H1 (cell line): ENCODE measurements at regions not wholly inside any gene's neighbourhood (a gene's known extent, or its start where the extent isn't known, plus 50 kb on each side); places are given as distances from the start of the nearest gene placed in this dataset.

ENCODE experiments used
- CTCF ChIA-PET: fragments of 300-600 bp; sonication (Branson Sonifier 250); formaldehyde crosslinking; loops from one replicate; lab custom pipeline; 2021; ENCODE audit not compliant: partially characterized antibody; lab: Charles Lee
- POLR2A ChIA-PET: fragments of 300-600 bp; sonication (Branson Sonifier 250); formaldehyde crosslinking; loops from one replicate; lab custom pipeline; 2021; ENCODE audit warnings: inconsistent platforms; ENCODE audit not compliant: partially characterized antibody; lab: Charles Lee
- DNase-seq, 2 experiments: peaks; one replicate each; pipeline versions ENCODE4 v3.0.0 to v3.0.0-alpha.2; 2010 to 2022; ENCODE audit warnings: low spot score in 2 of 2, low read depth in 1 of 2, mixed read lengths in 1 of 2
- FAIRE-seq: peaks from 2 replicates; lab custom pipeline; 2011; peaks lifted over from hg19 to GRCh38; lab: Jason Lieb, UNC
- H2AFZ ChIP-seq: 2 replicates; pipeline ENCODE4 v1.8.1; 2012; ENCODE audit warnings: low read length, inconsistent platforms
- H2AK5ac ChIP-seq: 2 replicates; pipeline ENCODE4 v1.6.1; 2013; ENCODE audit warnings: low read depth, low read length
- H2BK120ac ChIP-seq: replicated peaks from 2 replicates; pipeline ENCODE3; 2013; ENCODE audit warnings: low read depth, low read length, inconsistent platforms
- H2BK12ac ChIP-seq: 2 replicates; pipeline ENCODE4 v1.6.1; 2013; ENCODE audit warnings: low read depth, low read length
- H2BK15ac ChIP-seq: 2 replicates; pipeline ENCODE4 v1.6.1; 2013; ENCODE audit warnings: low read length
- H2BK20ac ChIP-seq: 2 replicates; pipeline ENCODE4 v1.6.1; 2013; ENCODE audit warnings: low read length
- H2BK5ac ChIP-seq: 2 replicates; pipeline ENCODE4 v1.6.1; 2013; ENCODE audit warnings: low read depth, low read length
- H3K14ac ChIP-seq: 2 replicates; pipeline ENCODE4 v1.6.1; 2013; ENCODE audit warnings: inconsistent platforms; ENCODE audit not compliant: insufficient read length
- H3K18ac ChIP-seq: 2 replicates; pipeline ENCODE4 v1.6.1; 2013; ENCODE audit warnings: low read length; ENCODE audit errors: extremely low read depth
- H3K23ac ChIP-seq: 2 replicates; pipeline ENCODE4 v1.6.1; 2013; ENCODE audit warnings: inconsistent platforms; ENCODE audit not compliant: insufficient read length
- H3K23me2 ChIP-seq: 2 replicates; pipeline ENCODE4 v1.6.1; 2013; ENCODE audit warnings: low read depth, low read length
- H3K27ac ChIP-seq: 2 replicates; pipeline ENCODE4 v1.6.1; 2011; ENCODE audit warnings: low read depth, low read length, inconsistent platforms
- H3K27me3 ChIP-seq, 4 experiments: replicated peaks in 1 of 4; 1 replicate in 1 of 4; 2 replicates in 3 of 4; pipeline versions ENCODE4 v1.6.1 to v1.8.1; 2011 to 2013; ENCODE audit warnings: low read length in 3 of 4, mild to moderate bottlenecking in 3 of 4, inconsistent platforms in 2 of 4, mixed read lengths in 2 of 4, moderate library complexity in 1 of 4; ENCODE audit not compliant: control insufficient read depth in 3 of 4, insufficient read depth in 3 of 4; ENCODE audit errors: extremely low read depth in 1 of 4
- H3K36me3 ChIP-seq, 4 experiments: 2 replicates each; pipeline versions ENCODE4 v1.6.1 to v1.8.1; 2011 to 2013; ENCODE audit warnings: mild to moderate bottlenecking in 4 of 4, low read length in 3 of 4, moderate library complexity in 2 of 4, control low read depth in 1 of 4, inconsistent platforms in 1 of 4; ENCODE audit not compliant: insufficient read depth in 4 of 4, control insufficient read depth in 2 of 4
- H3K4ac ChIP-seq: replicated peaks from 2 replicates; pipeline ENCODE3; 2013; ENCODE audit warnings: low read length, low read depth, mixed read lengths, inconsistent platforms; ENCODE audit not compliant: insufficient read length
- H3K4me1 ChIP-seq, 4 experiments: replicated peaks in 1 of 4; 1 replicate in 1 of 4; 2 replicates in 3 of 4; pipeline versions ENCODE4 v1.6.1 to v1.8.1; 2011 to 2013; ENCODE audit warnings: low read length in 3 of 4, inconsistent platforms in 2 of 4, mixed read lengths in 1 of 4; ENCODE audit not compliant: insufficient read depth in 4 of 4, control insufficient read depth in 3 of 4
- H3K4me2 ChIP-seq, 2 experiments: 2 replicates each; pipeline versions ENCODE4 v1.6.1 to v1.8.1; 2011 to 2013; ENCODE audit warnings: low read depth in 2 of 2, low read length in 2 of 2, control low read depth in 1 of 2, inconsistent platforms in 1 of 2, mild to moderate bottlenecking in 1 of 2; ENCODE audit not compliant: insufficient read depth in 1 of 2
- H3K4me3 ChIP-seq, 4 experiments: fragments of 200-600, 300-600 bp in 1 of 4; sonication (generic), shearing (Covaris generic), sonication (Bioruptor Twin) in 1 of 4; 2 replicates each; pipeline versions ENCODE4 v1.5.1 to v1.8.1; 2011 to 2016; ENCODE audit warnings: low read length in 4 of 4, low read depth in 3 of 4, control low read depth in 2 of 4, inconsistent platforms in 2 of 4, mild to moderate bottlenecking in 2 of 4, mixed read lengths in 1 of 4, moderate library complexity in 1 of 4; ENCODE audit not compliant: insufficient read depth in 2 of 4; ENCODE audit errors: extremely low read depth in 1 of 4
- H3K56ac ChIP-seq: replicated peaks from 2 replicates; pipeline ENCODE3; 2013; ENCODE audit warnings: low read depth, mild to moderate bottlenecking, mixed read lengths, low read length, inconsistent platforms; ENCODE audit not compliant: insufficient read length
- H3K79me1 ChIP-seq: 2 replicates; pipeline ENCODE4 v1.6.1; 2013; ENCODE audit warnings: low read depth, low read length, control low read depth
- H3K79me2 ChIP-seq, 2 experiments: 2 replicates each; pipeline versions ENCODE4 v1.6.1 to v1.8.1; 2012 to 2013; ENCODE audit warnings: low read length in 2 of 2, mild to moderate bottlenecking in 2 of 2, inconsistent platforms in 1 of 2; ENCODE audit not compliant: insufficient read depth in 2 of 2, control insufficient read depth in 1 of 2
- H3K9ac ChIP-seq, 4 experiments: replicated peaks in 1 of 4; 1 replicate in 1 of 4; 2 replicates in 3 of 4; pipeline versions ENCODE4 v1.6.1 to v1.8.1; 2011 to 2013; ENCODE audit warnings: low read depth in 3 of 4, low read length in 3 of 4, control low read depth in 2 of 4, mild to moderate bottlenecking in 2 of 4, moderate library complexity in 2 of 4, inconsistent platforms in 1 of 4; ENCODE audit errors: extremely low read depth in 1 of 4
- H3K9me3 ChIP-seq, 2 experiments: 2 replicates each; pipeline versions ENCODE4 v1.6.1 to v1.8.1; 2012 to 2013; ENCODE audit warnings: mild to moderate bottlenecking in 2 of 2, moderate library complexity in 2 of 2, control low read depth in 1 of 2, inconsistent platforms in 1 of 2, low read depth in 1 of 2, low read length in 1 of 2, mixed read lengths in 1 of 2; ENCODE audit not compliant: insufficient read depth in 2 of 2
- H4K20me1 ChIP-seq, 2 experiments: replicated peaks in 1 of 2; 2 replicates each; pipeline versions ENCODE3 to v1.8.1; 2011 to 2013; ENCODE audit warnings: inconsistent platforms in 2 of 2, low read length in 2 of 2, mild to moderate bottlenecking in 1 of 2; ENCODE audit not compliant: insufficient read depth in 2 of 2, control insufficient read depth in 1 of 2
- H4K5ac ChIP-seq: 2 replicates; pipeline ENCODE4 v1.6.1; 2013; ENCODE audit warnings: low read length, low read depth, mixed read lengths, inconsistent platforms; ENCODE audit not compliant: insufficient read length
- H4K8ac ChIP-seq: 2 replicates; pipeline ENCODE4 v1.8.0; 2013; ENCODE audit warnings: mild to moderate bottlenecking, moderate library complexity, low read length, inconsistent platforms; ENCODE audit not compliant: insufficient read depth; ENCODE audit errors: extremely low read depth
- H4K91ac ChIP-seq: replicated peaks from 2 replicates; pipeline ENCODE3; 2013; ENCODE audit warnings: low read length, mixed read lengths, inconsistent platforms; ENCODE audit not compliant: insufficient read length
- EGR1 ChIP-seq: IDR thresholded peaks from 2 replicates; pipeline ENCODE4 v1.6.1; 2011; ENCODE audit warnings: low read depth, low read length, borderline replicate concordance
- EZH2 ChIP-seq: fragments of 200-600 bp; sonication (generic); IDR thresholded peaks from 2 replicates; pipeline ENCODE4 v1.7.1; 2012; ENCODE audit warnings: low read depth, mild to moderate bottlenecking, moderate library complexity, low read length, inconsistent platforms; ENCODE audit not compliant: severe bottlenecking
- GABPA ChIP-seq: IDR thresholded peaks from 2 replicates; pipeline ENCODE4 v1.6.1; 2011; ENCODE audit warnings: mild to moderate bottlenecking, low read length, moderate library complexity, borderline replicate concordance; ENCODE audit not compliant: insufficient read depth
- JUN ChIP-seq: IDR thresholded peaks from 2 replicates; pipeline ENCODE4 v1.6.1; 2011; ENCODE audit warnings: low read depth, mild to moderate bottlenecking, improper control_type of control experiment, low read length
- KDM1A ChIP-seq: fragments of 200-600, 300-600 bp; sonication (generic); IDR thresholded peaks from 2 replicates; pipeline ENCODE4 v1.7.1; 2016; ENCODE audit warnings: mild to moderate bottlenecking, low read length, borderline replicate concordance
- KDM4A ChIP-seq: IDR thresholded peaks from one replicate; pipeline ENCODE4 v1.7.1; 2012; ENCODE audit warnings: low read depth, mild to moderate bottlenecking, moderate library complexity, low read length, inconsistent platforms; ENCODE audit not compliant: severe bottlenecking
- POLR2AphosphoS5 ChIP-seq: IDR thresholded peaks from 2 replicates; pipeline ENCODE4 v1.6.1; 2011; ENCODE audit warnings: low read depth, low read length
- RNF2 ChIP-seq: fragments of 200-900, 300-1000 bp; sonication (generic); IDR thresholded peaks from 2 replicates; pipeline ENCODE4 v1.7.1; 2016; ENCODE audit warnings: borderline replicate concordance, low read depth, mild to moderate bottlenecking, antibody characterized with exemption, low read length; ENCODE audit not compliant: poor library complexity, severe bottlenecking; ENCODE audit errors: missing control alignments
- SP2 ChIP-seq: IDR thresholded peaks from 2 replicates; pipeline ENCODE4 v1.6.1; 2012; ENCODE audit warnings: mild to moderate bottlenecking, low read length, inconsistent platforms
- TF ChIP-seq, protein P1 (sequence below): IDR thresholded peaks from 2 replicates; pipeline ENCODE4 v1.6.1; 2012; ENCODE audit warnings: inconsistent platforms
- TF ChIP-seq, protein P2 (sequence below): IDR thresholded peaks from 2 replicates; pipeline ENCODE4 v1.6.1; 2012; ENCODE audit warnings: inconsistent platforms
- TF ChIP-seq, protein P3 (sequence below), 3 experiments: IDR thresholded peaks; 1 replicate in 2 of 3; 2 replicates in 1 of 3; pipeline versions ENCODE4 v1.5.1 to v1.6.1; 2011; ENCODE audit warnings: low read length in 3 of 3, mild to moderate bottlenecking in 3 of 3, inconsistent platforms in 2 of 3, low read depth in 1 of 3, moderate library complexity in 1 of 3; ENCODE audit not compliant: insufficient read depth in 1 of 3; ENCODE audit errors: control extremely low read depth in 1 of 3

DNA sequence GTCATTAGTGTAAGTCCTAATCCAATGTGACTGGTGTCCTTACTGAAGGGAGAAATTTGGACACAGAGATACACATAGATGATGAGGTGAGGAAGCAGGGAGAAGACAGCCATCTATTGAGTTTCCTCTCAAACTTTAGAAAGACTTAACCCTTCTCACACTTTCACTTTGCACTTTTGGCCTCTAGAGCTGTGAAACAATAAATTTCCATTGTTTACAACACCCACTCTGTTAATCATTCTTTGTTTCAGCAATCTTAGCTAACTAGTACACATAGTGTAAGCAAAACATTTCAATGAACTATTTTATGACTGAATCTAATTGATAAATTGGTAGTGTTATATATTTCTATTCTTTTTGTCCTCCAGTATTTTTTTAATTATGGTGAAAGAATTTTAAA, 1092.8 kb upstream of the POT1 start:
- ChIA-PET POLR2A (no interaction called here), CTCF (no interaction called here)
- no peak overlapping the region for H2AFZ ChIP-seq
- H3K27ac ChIP-seq = no peak overlapping the region
- H2BK15ac ChIP-seq = no peak overlapping the region
- H3K27me3 ChIP-seq = no peaks in the 10 kb centered on the region
- no peak overlapping the region for H3K18ac ChIP-seq
- no peak overlapping the region for H4K8ac ChIP-seq
- H3K56ac ChIP-seq = no peak overlapping the region
- no peak overlapping the region for H3K4me2 ChIP-seq
- DNase-seq (no peak), FAIRE-seq (no peak)
- no peaks in the 10 kb centered on the region for H3K36me3 ChIP-seq
- H3K79me1 ChIP-seq = no peaks in the 10 kb centered on the region
- no peak overlapping the region for H4K91ac ChIP-seq
- H2BK12ac ChIP-seq = no peak overlapping the region
- H3K4me1 ChIP-seq = no peaks in the 10 kb centered on the region; a peak in 1 of 7 replicates
- H3K79me2 ChIP-seq = no peaks in the 10 kb centered on the region
- H3K4me3 ChIP-seq = no peak overlapping the region
- no peak overlapping the region for H3K9ac ChIP-seq
- no peak overlapping the region for H2BK120ac ChIP-seq
- no peak overlapping the region for H2BK5ac ChIP-seq
- no peaks in the 10 kb centered on the region for H3K23me2 ChIP-seq
- H4K20me1 ChIP-seq = no peaks in the 10 kb centered on the region
- H3K23ac ChIP-seq = no peak overlapping the region
- no peaks in the 10 kb centered on the region for H3K9me3 ChIP-seq
- H3K14ac ChIP-seq = no peak overlapping the region
- H3K4ac ChIP-seq = no peak overlapping the region
- H4K5ac ChIP-seq = no peak overlapping the region
- H2AK5ac ChIP-seq = no peak overlapping the region
- no peak overlapping the region for H2BK20ac ChIP-seq
- TF ChIP-seq RNF2 (no peak), POLR2AphosphoS5 (no peak), KDM1A (no peak), KDM4A (no peak), GABPA (no peak), SP2 (no peak), EGR1 (no peak), JUN (no peak), EZH2 (no peak)
- TF ChIP-seq, protein P1, sequence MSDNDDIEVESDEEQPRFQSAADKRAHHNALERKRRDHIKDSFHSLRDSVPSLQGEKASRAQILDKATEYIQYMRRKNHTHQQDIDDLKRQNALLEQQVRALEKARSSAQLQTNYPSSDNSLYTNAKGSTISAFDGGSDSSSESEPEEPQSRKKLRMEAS = no peak
- TF ChIP-seq, protein P2, sequence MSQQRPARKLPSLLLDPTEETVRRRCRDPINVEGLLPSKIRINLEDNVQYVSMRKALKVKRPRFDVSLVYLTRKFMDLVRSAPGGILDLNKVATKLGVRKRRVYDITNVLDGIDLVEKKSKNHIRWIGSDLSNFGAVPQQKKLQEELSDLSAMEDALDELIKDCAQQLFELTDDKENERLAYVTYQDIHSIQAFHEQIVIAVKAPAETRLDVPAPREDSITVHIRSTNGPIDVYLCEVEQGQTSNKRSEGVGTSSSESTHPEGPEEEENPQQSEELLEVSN = no peak
- TF ChIP-seq, protein P3, sequence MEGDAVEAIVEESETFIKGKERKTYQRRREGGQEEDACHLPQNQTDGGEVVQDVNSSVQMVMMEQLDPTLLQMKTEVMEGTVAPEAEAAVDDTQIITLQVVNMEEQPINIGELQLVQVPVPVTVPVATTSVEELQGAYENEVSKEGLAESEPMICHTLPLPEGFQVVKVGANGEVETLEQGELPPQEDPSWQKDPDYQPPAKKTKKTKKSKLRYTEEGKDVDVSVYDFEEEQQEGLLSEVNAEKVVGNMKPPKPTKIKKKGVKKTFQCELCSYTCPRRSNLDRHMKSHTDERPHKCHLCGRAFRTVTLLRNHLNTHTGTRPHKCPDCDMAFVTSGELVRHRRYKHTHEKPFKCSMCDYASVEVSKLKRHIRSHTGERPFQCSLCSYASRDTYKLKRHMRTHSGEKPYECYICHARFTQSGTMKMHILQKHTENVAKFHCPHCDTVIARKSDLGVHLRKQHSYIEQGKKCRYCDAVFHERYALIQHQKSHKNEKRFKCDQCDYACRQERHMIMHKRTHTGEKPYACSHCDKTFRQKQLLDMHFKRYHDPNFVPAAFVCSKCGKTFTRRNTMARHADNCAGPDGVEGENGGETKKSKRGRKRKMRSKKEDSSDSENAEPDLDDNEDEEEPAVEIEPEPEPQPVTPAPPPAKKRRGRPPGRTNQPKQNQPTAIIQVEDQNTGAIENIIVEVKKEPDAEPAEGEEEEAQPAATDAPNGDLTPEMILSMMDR (IDR thresholded peaks at IDR 0.05; ENCODE audit: control extremely low read depth in 1 of 3, insufficient read depth in 1 of 3, low read depth in 1 of 3, low read length in 3 of 3) = no peak
